ENCODE measurements at regions not wholly inside any gene's neighbourhood (a gene's known extent, or its start where the extent isn't known, plus 50 kb on each side); places are given as distances from the start of the nearest gene placed in this dataset.

DNA sequence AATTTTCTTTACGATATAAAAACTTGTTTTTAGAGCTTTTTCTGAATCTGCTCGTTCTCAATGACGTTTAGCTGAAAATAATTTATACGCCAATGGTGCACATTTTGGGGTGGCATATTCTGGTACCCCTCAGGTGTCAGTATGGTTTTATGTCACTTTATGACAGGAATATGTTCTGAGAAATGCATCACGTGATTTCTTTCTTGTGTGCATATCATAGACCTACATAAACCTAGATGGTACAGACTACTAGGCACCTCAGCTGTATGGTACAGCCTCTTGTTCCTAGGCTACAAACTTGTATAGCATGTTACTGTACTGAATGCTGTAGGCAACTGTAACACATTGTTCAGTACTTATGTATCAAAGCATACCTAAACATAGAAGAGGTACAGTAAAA lies 68.2 kb downstream of the TMEM17 start:
- ChIA-PET CTCF (no interaction called here), POLR2A (no interaction called here)
- H3K27me3 Mint-ChIP-seq, result peaks cover 0 to 2% of the 10 kb centered on the region in 2 donors
- no peaks in the 10 kb centered on the region for H3K4me1 ChIP-seq (ENCODE audit: insufficient read depth, low read length)
- no peaks in the 10 kb centered on the region for H3K36me3 ChIP-seq (ENCODE audit: insufficient read depth, low read length)
- H3K27ac Mint-ChIP-seq, result no peak overlapping the region
- no peak for DNase-seq
- H3K4me3 Mint-ChIP-seq, result no peak overlapping the region
- no peaks in the 10 kb centered on the region for H3K9me3 ChIP-seq (ENCODE audit: low read length)
- H3K27me3 ChIP-seq (ENCODE audit: insufficient read depth, low read length, poor library complexity, severe bottlenecking), result no peaks in the 10 kb centered on the region
- H3K27ac ChIP-seq (ENCODE audit: low read depth, low read length), result no peak overlapping the region
- H3K36me3 Mint-ChIP-seq, result no peaks in the 10 kb centered on the region
- H3K4me3 ChIP-seq (ENCODE audit: low read length), result no peak overlapping the region
- H3K9me3 Mint-ChIP-seq, result no peaks in the 10 kb centered on the region
- H3K4me1 Mint-ChIP-seq, result no peaks in the 10 kb centered on the region

DNA sequence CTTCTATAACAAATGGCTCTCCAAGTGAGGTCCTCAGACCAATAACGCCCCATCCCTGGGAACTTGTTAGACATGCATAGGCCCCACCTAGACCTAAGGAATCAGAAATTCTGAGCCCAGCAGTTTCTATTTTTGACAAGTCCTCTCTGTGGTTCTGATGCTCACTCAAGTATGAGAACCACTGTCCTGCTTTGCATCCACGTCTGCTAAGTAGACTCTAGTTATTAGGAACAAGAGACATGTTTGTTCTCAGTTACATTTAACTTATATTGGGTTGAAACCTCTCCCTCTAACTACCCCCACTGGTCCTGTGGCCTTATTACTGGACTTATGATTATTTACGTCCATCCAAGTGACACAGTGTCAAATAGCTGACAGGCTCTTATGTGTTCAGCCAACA lies 70.3 kb downstream of the TMEM17 start:
- DNase-seq, result no peak
- Mint-ChIP-seq H3K27ac (no peak overlapping the region), H3K4me3 (no peak overlapping the region), H3K27me3 (peaks cover 0 to 2% of the 10 kb centered on the region in 2 donors), H3K9me3 (no peaks in the 10 kb centered on the region), H3K4me1 (no peaks in the 10 kb centered on the region), H3K36me3 (no peaks in the 10 kb centered on the region)
- Histone ChIP-seq H3K9me3 (ENCODE audit: low read length) (no peaks in the 10 kb centered on the region), H3K27me3 (ENCODE audit: insufficient read depth, low read length, poor library complexity, severe bottlenecking) (no peaks in the 10 kb centered on the region), H3K4me1 (ENCODE audit: insufficient read depth, low read length) (no peaks in the 10 kb centered on the region), H3K36me3 (ENCODE audit: insufficient read depth, low read length) (no peaks in the 10 kb centered on the region), H3K4me3 (ENCODE audit: low read length) (no peak overlapping the region), H3K27ac (ENCODE audit: low read depth, low read length) (no peak overlapping the region)
- ChIA-PET POLR2A (no interaction called here), CTCF (no interaction called here)

GRCh38 chr2:62432407-62432806 lies 73.6 kb downstream of the TMEM17 start:
- no peaks in the 10 kb centered on the region for H3K36me3 ChIP-seq (ENCODE audit: insufficient read depth, low read length)
- no peak overlapping the region for H3K4me3 ChIP-seq (ENCODE audit: low read length)
- H3K27me3 ChIP-seq (ENCODE audit: insufficient read depth, low read length, poor library complexity, severe bottlenecking), result no peaks in the 10 kb centered on the region
- Mint-ChIP-seq H3K4me1 (no peaks in the 10 kb centered on the region), H3K9me3 (peaks cover 0 to 2% (median 0%) of the 10 kb centered on the region in 5 donors), H3K27me3 (peaks cover 0 to 2% of the 10 kb centered on the region in 2 donors), H3K27ac (no peak overlapping the region), H3K4me3 (no peak overlapping the region), H3K36me3 (no peaks in the 10 kb centered on the region)
- H3K4me1 ChIP-seq (ENCODE audit: insufficient read depth, low read length), result no peaks in the 10 kb centered on the region
- H3K27ac ChIP-seq (ENCODE audit: low read depth, low read length), result no peak overlapping the region
- ChIA-PET CTCF (interaction anchor here (2.1 kb wide), 1 partner anchor 25 kb away, joined by 6 read pairs; no protein-coding TSS in a partner anchor), POLR2A (no interaction called here)
- H3K9me3 ChIP-seq (ENCODE audit: low read length), result no peaks in the 10 kb centered on the region
- DNase-seq, result no peak

- H3K27ac ChIP-seq (ENCODE audit: low read depth, low read length), result no peak overlapping the region
- Mint-ChIP-seq H3K4me1 (no peaks in the 10 kb centered on the region), H3K27me3 (no peaks in the 10 kb centered on the region), H3K4me3 (no peak overlapping the region), H3K36me3 (no peaks in the 10 kb centered on the region), H3K9me3 (peaks cover 0 to 2% (median 0%) of the 10 kb centered on the region in 5 donors), H3K27ac (no peak overlapping the region)
- ChIA-PET CTCF (no interaction called here), POLR2A (interaction anchor here (0.5 kb wide), 1 partner anchor 1587 kb away, joined by 6 read pairs; no protein-coding TSS in a partner anchor)
- DNase-seq, result no peak
- no peak overlapping the region for H3K4me3 ChIP-seq (ENCODE audit: low read length)
- no peaks in the 10 kb centered on the region for H3K9me3 ChIP-seq (ENCODE audit: low read length)
- H3K36me3 ChIP-seq (ENCODE audit: insufficient read depth, low read length), result no peaks in the 10 kb centered on the region
- no peaks in the 10 kb centered on the region for H3K27me3 ChIP-seq (ENCODE audit: insufficient read depth, low read length, poor library complexity, severe bottlenecking)
- no peaks in the 10 kb centered on the region for H3K4me1 ChIP-seq (ENCODE audit: insufficient read depth, low read length)
These were observed 74.5 kb downstream of the TMEM17 start for GRCh38 chr2:62431512-62431911.

GRCh38 chr2:62430146-62430545 lies 75.8 kb downstream of the TMEM17 start:
- Histone ChIP-seq H3K4me1 (ENCODE audit: insufficient read depth, low read length) (no peaks in the 10 kb centered on the region), H3K9me3 (ENCODE audit: low read length) (no peaks in the 10 kb centered on the region), H3K27me3 (ENCODE audit: insufficient read depth, low read length, poor library complexity, severe bottlenecking) (no peaks in the 10 kb centered on the region), H3K27ac (ENCODE audit: low read depth, low read length) (no peak overlapping the region), H3K4me3 (ENCODE audit: low read length) (no peak overlapping the region), H3K36me3 (ENCODE audit: insufficient read depth, low read length) (no peaks in the 10 kb centered on the region)
- Mint-ChIP-seq H3K27ac (no peak overlapping the region), H3K4me3 (no peak overlapping the region), H3K4me1 (no peaks in the 10 kb centered on the region), H3K36me3 (no peaks in the 10 kb centered on the region), H3K9me3 (peaks cover 0 to 2% (median 0%) of the 10 kb centered on the region in 5 donors), H3K27me3 (no peaks in the 10 kb centered on the region)
- POLR2A ChIA-PET, result no interaction called here
- DNase-seq, result no peak
- CTCF ChIA-PET, result no interaction called here

DNA sequence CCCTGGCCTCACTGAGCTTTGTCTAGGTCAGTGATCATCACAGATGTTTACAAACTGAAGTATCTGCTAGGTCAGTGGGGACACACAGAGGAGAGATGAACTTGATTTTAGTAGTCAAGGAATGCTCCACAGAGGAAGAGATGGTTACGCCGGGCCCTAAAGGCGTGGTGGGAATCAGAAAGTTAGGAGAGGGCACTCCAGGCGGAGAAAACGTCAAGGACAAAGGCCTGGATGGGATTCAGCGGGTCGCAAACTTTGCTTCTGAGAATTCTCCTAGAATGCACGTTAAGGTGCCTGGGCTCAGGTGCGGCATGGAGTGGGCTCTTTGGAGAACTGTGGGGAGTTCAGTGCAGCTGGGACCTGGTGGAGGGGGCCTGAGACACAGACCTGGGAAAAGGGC lies 78.8 kb downstream of the TMEM17 start:
- no peaks in the 10 kb centered on the region for H3K9me3 ChIP-seq (ENCODE audit: low read length)
- H3K27me3 ChIP-seq (ENCODE audit: insufficient read depth, low read length, poor library complexity, severe bottlenecking), result no peaks in the 10 kb centered on the region
- Mint-ChIP-seq H3K4me3 (no peak overlapping the region), H3K27ac (no peak overlapping the region), H3K4me1 (no peaks in the 10 kb centered on the region), H3K36me3 (no peaks in the 10 kb centered on the region), H3K27me3 (no peaks in the 10 kb centered on the region), H3K9me3 (peaks cover 0 to 2% (median 0%) of the 10 kb centered on the region in 5 donors)
- H3K36me3 ChIP-seq (ENCODE audit: insufficient read depth, low read length), result no peaks in the 10 kb centered on the region
- no peak overlapping the region for H3K4me3 ChIP-seq (ENCODE audit: low read length)
- ChIA-PET POLR2A (no interaction called here), CTCF (no interaction called here)
- H3K27ac ChIP-seq (ENCODE audit: low read depth, low read length), result no peak overlapping the region
- H3K4me1 ChIP-seq (ENCODE audit: insufficient read depth, low read length), result no peaks in the 10 kb centered on the region
- no peak for DNase-seq

DNA sequence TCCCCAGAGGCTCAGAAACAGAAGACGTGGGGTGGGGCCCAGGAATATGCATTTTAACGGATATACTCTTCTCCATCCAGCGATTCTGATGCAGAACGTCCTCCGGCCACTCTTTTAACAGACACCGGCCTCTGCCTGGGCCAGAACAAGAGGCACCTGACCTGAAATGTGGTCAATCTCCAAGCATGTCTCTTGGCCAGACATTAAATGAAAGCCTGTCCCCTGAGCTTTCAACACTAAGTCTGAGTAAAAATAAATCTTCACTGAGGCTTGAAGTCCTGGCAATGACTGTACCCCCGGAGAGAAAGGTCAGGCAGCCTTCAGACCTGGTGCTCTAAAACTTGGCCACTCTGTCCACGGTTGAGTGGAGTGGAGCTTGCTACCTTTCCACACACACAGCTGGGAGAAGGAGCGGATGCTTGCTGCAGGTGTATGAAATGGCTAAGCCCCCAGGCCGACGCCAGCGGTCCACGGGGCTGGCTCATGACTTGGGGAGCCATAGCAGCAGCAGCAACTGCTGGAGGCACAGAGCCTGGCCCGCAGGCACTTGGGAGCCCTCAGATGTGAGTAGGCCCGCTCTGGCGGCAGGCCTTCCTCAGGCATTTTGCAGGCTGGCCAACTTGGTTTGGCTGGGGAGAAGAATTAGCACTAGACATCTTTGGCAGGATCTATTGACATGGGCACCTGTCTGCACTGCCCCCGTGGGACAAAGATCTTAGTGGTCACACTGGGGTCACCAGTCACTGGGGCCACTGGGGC lies 79.7 kb downstream of the TMEM17 start:
- H3K36me3 Mint-ChIP-seq, result no peaks in the 10 kb centered on the region
- H3K4me1 Mint-ChIP-seq, result no peaks in the 10 kb centered on the region
- ChIA-PET CTCF (no interaction called here), POLR2A (no interaction called here)
- DNase-seq, result no peak
- H3K4me1 ChIP-seq (ENCODE audit: insufficient read depth, low read length), result no peaks in the 10 kb centered on the region
- peaks cover 0 to 2% (median 0%) of the 10 kb centered on the region in 5 donors for H3K9me3 Mint-ChIP-seq
- no peak overlapping the region for H3K4me3 ChIP-seq (ENCODE audit: low read length)
- no peaks in the 10 kb centered on the region for H3K9me3 ChIP-seq (ENCODE audit: low read length)
- no peaks in the 10 kb centered on the region for H3K27me3 Mint-ChIP-seq
- H3K27ac ChIP-seq (ENCODE audit: low read depth, low read length), result no peak overlapping the region
- no peak overlapping the region for H3K27ac Mint-ChIP-seq
- H3K27me3 ChIP-seq (ENCODE audit: insufficient read depth, low read length, poor library complexity, severe bottlenecking), result no peaks in the 10 kb centered on the region
- no peak overlapping the region for H3K4me3 Mint-ChIP-seq
- no peaks in the 10 kb centered on the region for H3K36me3 ChIP-seq (ENCODE audit: insufficient read depth, low read length)

- no peak overlapping the region for H3K27ac Mint-ChIP-seq
- CTCF ChIA-PET, result no interaction called here
- no peak for DNase-seq
These were observed 80.3 kb downstream of the TMEM17 start for GRCh38 chr2:62425684-62426083.

More at GRCh38 chr2:62425684-62426083, 80.3 kb downstream of the TMEM17 start:
- Histone ChIP-seq H3K4me1 (ENCODE audit: insufficient read depth, low read length) (no peaks in the 10 kb centered on the region), H3K27ac (ENCODE audit: low read depth, low read length) (no peak overlapping the region), H3K36me3 (ENCODE audit: insufficient read depth, low read length) (no peaks in the 10 kb centered on the region), H3K27me3 (ENCODE audit: insufficient read depth, low read length, poor library complexity, severe bottlenecking) (no peaks in the 10 kb centered on the region), H3K9me3 (ENCODE audit: low read length) (no peaks in the 10 kb centered on the region), H3K4me3 (ENCODE audit: low read length) (no peak overlapping the region)
- no peaks in the 10 kb centered on the region for H3K36me3 Mint-ChIP-seq
- no peaks in the 10 kb centered on the region for H3K27me3 Mint-ChIP-seq
- H3K9me3 Mint-ChIP-seq, result peaks cover 0 to 2% (median 0%) of the 10 kb centered on the region in 5 donors
- H3K4me1 Mint-ChIP-seq, result no peaks in the 10 kb centered on the region
- POLR2A ChIA-PET, result no interaction called here
- H3K4me3 Mint-ChIP-seq, result no peak overlapping the region
